HG03521 (cell line): ENCODE measurements at regions not wholly inside any gene's neighbourhood (a gene's known extent, or its start where the extent isn't known, plus 50 kb on each side); places are given as distances from the start of the nearest gene placed in this dataset.

Source experiments
- ATAC-seq: cut with Tn5 transposase; IDR thresholded peaks from one replicate; pipeline ENCODE4 v1.9.1; 2021; ENCODE audit warnings: mild to moderate bottlenecking, moderate library complexity; ENCODE audit not compliant: unreplicated experiment

- ATAC-seq = no peak
These were observed 107.5 kb downstream of the CYSLTR2 start for GRCh38 chr13:48761256-48761655.

GRCh38 chr13:48769107-48769704 lies 115.5 kb downstream of the CYSLTR2 start:
- peak; percentile 90 for ATAC-seq

GRCh38 chr13:48770372-48770771 lies 116.6 kb downstream of the CYSLTR2 start:
- ATAC-seq = no peak

- ATAC-seq = no peak
These were observed 119.2 kb downstream of the CYSLTR2 start for GRCh38 chr13:48772908-48773307.

- ATAC-seq = no peak
These were observed 120.0 kb downstream of the CYSLTR2 start for GRCh38 chr13:48773531-48774275.

- ATAC-seq = no peak
These were observed 121.6 kb downstream of the CYSLTR2 start for GRCh38 chr13:48775285-48775684.

- no peak for ATAC-seq
These were observed 122.1 kb downstream of the CYSLTR2 start for GRCh38 chr13:48775804-48776203.

GRCh38 chr13:48776401-48776800 lies 122.7 kb downstream of the CYSLTR2 start:
- no peak for ATAC-seq

- ATAC-seq = no peak
These were observed 124.9 kb downstream of the CYSLTR2 start for GRCh38 chr13:48778610-48779009.

GRCh38 chr13:48780713-48781341 lies 127.1 kb downstream of the CYSLTR2 start:
- ATAC-seq = no peak

GRCh38 chr13:48782429-48782840 lies 128.7 kb downstream of the CYSLTR2 start:
- ATAC-seq = no peak

- no peak for ATAC-seq
These were observed 129.5 kb downstream of the CYSLTR2 start for GRCh38 chr13:48783181-48783630.

- ATAC-seq = no peak
These were observed 130.0 kb downstream of the CYSLTR2 start for GRCh38 chr13:48783695-48784230.

- no peak for ATAC-seq
These were observed 131.3 kb downstream of the CYSLTR2 start for GRCh38 chr13:48784916-48785548.

- no peak for ATAC-seq
These were observed 136.5 kb downstream of the CYSLTR2 start for GRCh38 chr13:48790199-48790598.

- no peak for ATAC-seq
These were observed 137.2 kb downstream of the CYSLTR2 start for GRCh38 chr13:48790966-48791365.

- ATAC-seq = no peak
These were observed 143.4 kb downstream of the CYSLTR2 start for GRCh38 chr13:48797127-48797526.

GRCh38 chr13:48797761-48798160 lies 144.0 kb downstream of the CYSLTR2 start:
- ATAC-seq = no peak

- no peak for ATAC-seq
These were observed 144.5 kb downstream of the CYSLTR2 start for GRCh38 chr13:48798180-48798579.

- no peak for ATAC-seq
These were observed 147.5 kb downstream of the CYSLTR2 start for GRCh38 chr13:48801255-48801654.
